OCI-LY1 (cell line): ENCODE measurements at regions not wholly inside any gene's neighbourhood (a gene's known extent, or its start where the extent isn't known, plus 50 kb on each side); places are given as distances from the start of the nearest gene placed in this dataset.

ENCODE experiments used
- H2AFZ ChIP-seq: fragments of 200-600 bp; sonication (generic), shearing (Covaris generic); 2 replicates; pipeline ENCODE4 v1.6.0; 2014; ENCODE audit warnings: antibody characterized with exemption, mild to moderate bottlenecking, low read length
- H3F3A ChIP-seq: fragments of 200-600 bp; sonication (generic), shearing (Covaris generic); 2 replicates; pipeline ENCODE4 v1.6.0; 2014; ENCODE audit warnings: mild to moderate bottlenecking, antibody characterized with exemption, low read length, moderate library complexity; ENCODE audit not compliant: insufficient read depth
- H3K27ac ChIP-seq: fragments of 200-600 bp; sonication (generic); 2 replicates; pipeline ENCODE4 v1.5.1; 2014; ENCODE audit warnings: low read length, mixed run types, mild to moderate bottlenecking, low read depth; ENCODE audit not compliant: poor library complexity, severe bottlenecking
- H3K27me3 ChIP-seq: fragments of 200-600 bp; sonication (generic); 2 replicates; pipeline ENCODE4 v1.6.0; 2014; ENCODE audit warnings: antibody characterized with exemption, mild to moderate bottlenecking, low read length, moderate library complexity; ENCODE audit not compliant: insufficient read depth
- H3K36me3 ChIP-seq: fragments of 200-600 bp; sonication (generic); 2 replicates; pipeline ENCODE4 v1.6.1; 2014; ENCODE audit warnings: mild to moderate bottlenecking, antibody characterized with exemption, low read length, moderate library complexity, mixed read lengths; ENCODE audit not compliant: insufficient read depth
- H3K4me1 ChIP-seq: fragments of 200-600 bp; sonication (generic); 2 replicates; pipeline ENCODE4 v1.5.1; 2014; ENCODE audit warnings: mild to moderate bottlenecking, low read length, moderate library complexity; ENCODE audit not compliant: insufficient read depth, severe bottlenecking
- H3K4me2 ChIP-seq: fragments of 200-600 bp; sonication (generic), shearing (Covaris generic); 2 replicates; pipeline ENCODE4 v1.6.1; 2014; ENCODE audit warnings: low read length
- H3K4me3 ChIP-seq: fragments of 200-600 bp; sonication (generic); 2 replicates; pipeline ENCODE4 v1.5.1; 2014; ENCODE audit warnings: low read length, low read depth, mild to moderate bottlenecking, mixed read lengths; ENCODE audit not compliant: poor library complexity, severe bottlenecking
- H3K79me2 ChIP-seq: fragments of 200-600 bp; shearing (Covaris generic); 2 replicates; pipeline ENCODE4 v1.6.1; 2016; ENCODE audit warnings: mixed run types, low read length, mixed read lengths; ENCODE audit not compliant: insufficient read depth
- H3K9ac ChIP-seq: fragments of 200-600 bp; sonication (generic), shearing (Covaris generic); 2 replicates; pipeline ENCODE4 v1.6.1; 2014; ENCODE audit warnings: mild to moderate bottlenecking, low read length, mixed read lengths
- H3K9me2 ChIP-seq: fragments of 200-600 bp; sonication (generic), shearing (Covaris generic); 2 replicates; pipeline ENCODE4 v1.6.1; 2014; ENCODE audit warnings: low read depth, mild to moderate bottlenecking, low read length, mixed read lengths
- H3K9me3 ChIP-seq: fragments of 200-600 bp; shearing (Covaris generic); 2 replicates; pipeline ENCODE4 v1.6.1; 2014; ENCODE audit warnings: low read length, mixed read lengths
- H4K20me1 ChIP-seq: fragments of 200-600 bp; sonication (generic), shearing (Covaris generic); 2 replicates; pipeline ENCODE4 v1.6.0; 2016; ENCODE audit warnings: mild to moderate bottlenecking, low read length; ENCODE audit not compliant: insufficient read depth
- EZH2 ChIP-seq: fragments of 200-600 bp; sonication (generic), shearing (Covaris generic); IDR thresholded peaks from 2 replicates; pipeline ENCODE4 v1.8.0; 2017; ENCODE audit warnings: borderline replicate concordance, mixed run types, mild to moderate bottlenecking, antibody characterized with exemption, low read length, moderate library complexity, mixed read lengths
- TF ChIP-seq, protein P1 (sequence below): fragments of 200-600 bp; sonication (generic), shearing (Covaris generic); IDR thresholded peaks from 2 replicates; pipeline ENCODE4 v1.5.1; 2017; ENCODE audit warnings: mild to moderate bottlenecking, antibody characterized with exemption, low read length, moderate library complexity, mixed read lengths

DNA sequence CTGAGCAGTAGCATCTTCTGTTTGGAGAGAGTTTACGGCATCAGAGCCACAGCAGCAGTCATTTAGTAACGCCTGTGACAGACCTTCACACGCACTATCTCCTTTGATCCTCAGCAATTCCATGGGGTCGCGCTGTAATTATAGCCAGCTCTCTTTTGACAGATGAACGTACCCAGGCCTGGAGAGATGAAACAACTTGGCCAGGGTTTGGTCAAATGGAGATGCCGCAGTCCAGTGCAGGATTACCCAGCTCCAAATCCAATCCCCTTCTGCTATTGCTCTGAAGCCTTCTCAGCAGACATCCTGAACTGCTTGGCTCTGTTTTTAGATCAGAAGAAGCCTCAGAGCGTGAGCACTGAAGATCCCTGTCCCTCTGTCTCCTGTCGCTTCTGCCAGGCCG lies 83.9 kb downstream of the SOX9 start:
- H4K20me1 ChIP-seq, result no peaks in the 10 kb centered on the region
- no peaks in the 10 kb centered on the region for H3K4me1 ChIP-seq
- H3K4me3 ChIP-seq, result no peak overlapping the region
- H3K36me3 ChIP-seq, result no peaks in the 10 kb centered on the region
- no peaks in the 10 kb centered on the region for H3K9me3 ChIP-seq
- H3K9ac ChIP-seq, result no peak overlapping the region
- H3K9me2 ChIP-seq, result no peaks in the 10 kb centered on the region
- H3F3A ChIP-seq, result no peaks in the 10 kb centered on the region
- TF ChIP-seq, protein P1, sequence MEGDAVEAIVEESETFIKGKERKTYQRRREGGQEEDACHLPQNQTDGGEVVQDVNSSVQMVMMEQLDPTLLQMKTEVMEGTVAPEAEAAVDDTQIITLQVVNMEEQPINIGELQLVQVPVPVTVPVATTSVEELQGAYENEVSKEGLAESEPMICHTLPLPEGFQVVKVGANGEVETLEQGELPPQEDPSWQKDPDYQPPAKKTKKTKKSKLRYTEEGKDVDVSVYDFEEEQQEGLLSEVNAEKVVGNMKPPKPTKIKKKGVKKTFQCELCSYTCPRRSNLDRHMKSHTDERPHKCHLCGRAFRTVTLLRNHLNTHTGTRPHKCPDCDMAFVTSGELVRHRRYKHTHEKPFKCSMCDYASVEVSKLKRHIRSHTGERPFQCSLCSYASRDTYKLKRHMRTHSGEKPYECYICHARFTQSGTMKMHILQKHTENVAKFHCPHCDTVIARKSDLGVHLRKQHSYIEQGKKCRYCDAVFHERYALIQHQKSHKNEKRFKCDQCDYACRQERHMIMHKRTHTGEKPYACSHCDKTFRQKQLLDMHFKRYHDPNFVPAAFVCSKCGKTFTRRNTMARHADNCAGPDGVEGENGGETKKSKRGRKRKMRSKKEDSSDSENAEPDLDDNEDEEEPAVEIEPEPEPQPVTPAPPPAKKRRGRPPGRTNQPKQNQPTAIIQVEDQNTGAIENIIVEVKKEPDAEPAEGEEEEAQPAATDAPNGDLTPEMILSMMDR, result no peak
- TF ChIP-seq EZH2, result no peak
- no peaks in the 10 kb centered on the region for H3K79me2 ChIP-seq
- H2AFZ ChIP-seq, result no peak overlapping the region
- H3K27me3 ChIP-seq, result no peaks in the 10 kb centered on the region
- H3K4me2 ChIP-seq, result no peak overlapping the region
- H3K27ac ChIP-seq, result no peak overlapping the region

DNA sequence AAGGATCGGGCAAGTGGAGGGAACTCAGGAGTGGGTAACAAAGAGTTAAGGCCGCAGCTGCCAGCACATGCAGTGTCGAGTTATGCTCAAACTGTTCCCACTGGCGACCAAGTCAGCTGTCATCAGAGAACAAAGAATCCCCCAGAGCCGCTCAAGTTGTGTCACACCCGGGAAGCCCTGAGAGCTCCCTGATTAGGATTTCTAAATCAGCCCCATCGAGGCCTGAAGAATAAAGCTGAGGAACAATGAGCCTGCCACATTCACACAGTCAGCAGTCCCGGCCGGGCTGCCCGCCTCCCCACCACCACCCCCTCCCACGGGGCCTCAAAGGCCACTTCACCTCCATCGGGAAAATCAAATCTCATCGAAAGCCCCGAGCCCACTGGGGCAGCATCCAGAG lies 84.5 kb downstream of the SOX9 start:
- Histone ChIP-seq H3K9me2 (no peaks in the 10 kb centered on the region), H3K36me3 (no peaks in the 10 kb centered on the region), H3K9me3 (no peaks in the 10 kb centered on the region), H3K4me2 (no peak overlapping the region), H3K27ac (no peak overlapping the region), H4K20me1 (no peaks in the 10 kb centered on the region), H3K4me3 (no peak overlapping the region), H2AFZ (no peak overlapping the region), H3K79me2 (no peaks in the 10 kb centered on the region), H3F3A (no peaks in the 10 kb centered on the region), H3K4me1 (no peaks in the 10 kb centered on the region), H3K27me3 (no peaks in the 10 kb centered on the region), H3K9ac (no peak overlapping the region)
- TF ChIP-seq EZH2, result no peak
- TF ChIP-seq, protein P1, result no peak

DNA sequence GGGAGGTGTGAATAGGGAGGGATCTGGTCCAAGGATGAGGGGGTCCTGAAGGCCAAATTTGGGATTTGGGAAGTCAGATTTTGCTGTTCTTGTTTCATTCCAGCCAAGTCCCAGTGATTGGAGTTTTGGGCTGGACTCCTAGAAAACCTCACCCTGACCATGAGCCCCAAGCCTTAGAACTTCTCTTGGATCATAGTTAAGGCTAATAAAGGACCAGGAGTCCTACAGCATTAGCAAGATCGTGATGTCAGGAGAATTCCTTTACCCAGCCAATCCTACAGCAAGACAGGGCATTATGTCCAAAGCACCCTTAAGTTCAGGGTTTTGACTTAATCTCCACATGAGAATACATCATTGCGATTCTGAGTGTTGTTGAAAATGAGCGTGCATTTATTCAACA lies 85.0 kb downstream of the SOX9 start:
- no peaks in the 10 kb centered on the region for H3K79me2 ChIP-seq
- no peak overlapping the region for H3K4me2 ChIP-seq
- H3K4me1 ChIP-seq, result no peaks in the 10 kb centered on the region
- H3K9me3 ChIP-seq, result no peaks in the 10 kb centered on the region
- no peaks in the 10 kb centered on the region for H3K9me2 ChIP-seq
- H3K36me3 ChIP-seq, result no peaks in the 10 kb centered on the region
- no peaks in the 10 kb centered on the region for H4K20me1 ChIP-seq
- TF ChIP-seq EZH2, result no peak
- no peaks in the 10 kb centered on the region for H3K27me3 ChIP-seq
- H3K9ac ChIP-seq, result no peak overlapping the region
- no peak overlapping the region for H2AFZ ChIP-seq
- H3K27ac ChIP-seq, result no peak overlapping the region
- H3K4me3 ChIP-seq, result no peak overlapping the region
- no peaks in the 10 kb centered on the region for H3F3A ChIP-seq

DNA sequence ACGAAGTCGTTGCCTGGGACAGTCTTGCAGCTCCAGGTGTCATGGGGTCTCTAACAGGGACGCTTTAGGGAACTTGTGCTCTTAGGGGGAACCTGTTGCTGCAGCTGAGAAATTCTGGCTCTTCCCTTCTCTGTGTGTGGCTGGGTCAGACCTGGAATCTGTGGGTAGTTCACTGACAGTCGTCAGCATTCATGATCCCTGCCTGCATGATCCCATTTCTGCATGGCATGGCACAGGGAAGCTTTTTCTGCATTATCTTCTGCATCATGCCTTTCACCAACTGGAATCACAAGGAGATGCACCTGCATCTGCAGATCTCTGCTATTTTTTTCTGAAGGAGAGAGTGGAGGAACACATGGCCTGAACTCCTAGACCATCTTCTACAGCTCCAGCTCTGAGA lies 85.6 kb downstream of the SOX9 start:
- Histone ChIP-seq H3K36me3 (no peaks in the 10 kb centered on the region), H3K9ac (no peak overlapping the region), H2AFZ (no peak overlapping the region), H3K4me1 (no peaks in the 10 kb centered on the region), H3K4me3 (no peak overlapping the region), H3K9me2 (no peaks in the 10 kb centered on the region), H3K4me2 (no peak overlapping the region), H3F3A (no peaks in the 10 kb centered on the region), H3K27ac (no peak overlapping the region), H3K79me2 (no peaks in the 10 kb centered on the region), H3K27me3 (no peaks in the 10 kb centered on the region), H3K9me3 (no peaks in the 10 kb centered on the region), H4K20me1 (no peaks in the 10 kb centered on the region)
- TF ChIP-seq EZH2, result no peak
- TF ChIP-seq, protein P1, result no peak
